Stimulated activated naive B cell treated with anti-CD40 and anti-IgM and Interleukin-4, amounts not matched to agents 10 μg/mL and 1 μg/mL and 100 μg/mL, for 72 hours (primary cell): ENCODE measurements at regions not wholly inside any gene's neighbourhood (a gene's known extent, or its start where the extent isn't known, plus 50 kb on each side); places are given as distances from the start of the nearest gene placed in this dataset.
"Not testable (repeated sequence)": the region's sequence is repeated elsewhere in the genome, so short reads cannot be mapped to it uniquely, and the experiment has no call there.

Source experiments
- ATAC-seq, 2 donors: fragments of 150-1000 bp; cut with Tn5 transposase; replicated peaks; 2 replicates each; pipeline ENCODE4 v1.10.0; 2021; ENCODE audit warnings: moderate library complexity in 1 of 2
- DNase-seq: peaks from one replicate; pipeline ENCODE4 v3.0.0; 2021
- H3K27ac Mint-ChIP-seq: one replicate; pipeline ENCODE4 v1.8.0; 2022; ENCODE audit warnings: mild to moderate bottlenecking, mixed read lengths
- H3K27me3 Mint-ChIP-seq, 2 donors: one replicate each; pipeline ENCODE4 v1.8.0; 2022; ENCODE audit warnings: mixed read lengths in 2 of 2
- H3K36me3 Mint-ChIP-seq, 2 donors: one replicate each; pipeline ENCODE4 v1.8.0; 2022; ENCODE audit warnings: mixed read lengths in 2 of 2, mild to moderate bottlenecking in 1 of 2
- H3K4me1 Mint-ChIP-seq, 2 donors: one replicate each; pipeline ENCODE4 v1.8.0; 2022; ENCODE audit warnings: mixed read lengths in 2 of 2, mild to moderate bottlenecking in 1 of 2
- H3K4me3 Mint-ChIP-seq, 2 donors: one replicate each; pipeline ENCODE4 v1.8.0; 2022; ENCODE audit warnings: mild to moderate bottlenecking in 2 of 2, mixed read lengths in 2 of 2, moderate library complexity in 1 of 2
- H3K9me3 Mint-ChIP-seq, 2 donors: one replicate each; pipeline ENCODE4 v1.8.0; 2022; ENCODE audit warnings: mixed read lengths in 2 of 2, mild to moderate bottlenecking in 1 of 2

DNA sequence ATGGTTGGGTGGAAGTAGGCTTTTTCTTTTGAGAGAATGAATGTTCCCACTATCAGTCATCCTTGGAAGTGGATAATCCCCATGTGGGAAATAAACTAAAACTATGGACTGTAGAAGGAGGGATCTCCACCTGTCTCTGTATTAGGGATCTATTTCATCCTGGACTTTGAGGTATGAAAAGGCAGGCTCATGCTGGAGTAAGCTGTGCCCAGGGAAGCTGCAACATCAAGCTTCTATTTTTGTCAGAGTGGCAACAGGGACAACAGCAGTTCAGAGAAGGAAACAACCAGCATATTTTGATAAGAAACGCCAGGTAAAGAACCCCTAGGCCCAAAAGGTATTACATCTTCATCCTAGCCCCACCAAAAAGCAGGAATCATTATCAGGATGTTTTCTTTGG, 122.0 kb downstream of the MDH1 start:
- peaks cover 4% of the 10 kb centered on the region in 2 donors for H3K27me3 Mint-ChIP-seq
- no peak overlapping the region for H3K4me3 Mint-ChIP-seq
- no peak for ATAC-seq
- H3K4me1 Mint-ChIP-seq: no peaks in the 10 kb centered on the region
- H3K9me3 Mint-ChIP-seq: peaks cover 0 to 5% of the 10 kb centered on the region in 2 donors
- peaks cover 3 to 4% of the 10 kb centered on the region in 2 donors for H3K36me3 Mint-ChIP-seq
- DNase-seq: no peak
- H3K27ac Mint-ChIP-seq: no peak overlapping the region

DNA sequence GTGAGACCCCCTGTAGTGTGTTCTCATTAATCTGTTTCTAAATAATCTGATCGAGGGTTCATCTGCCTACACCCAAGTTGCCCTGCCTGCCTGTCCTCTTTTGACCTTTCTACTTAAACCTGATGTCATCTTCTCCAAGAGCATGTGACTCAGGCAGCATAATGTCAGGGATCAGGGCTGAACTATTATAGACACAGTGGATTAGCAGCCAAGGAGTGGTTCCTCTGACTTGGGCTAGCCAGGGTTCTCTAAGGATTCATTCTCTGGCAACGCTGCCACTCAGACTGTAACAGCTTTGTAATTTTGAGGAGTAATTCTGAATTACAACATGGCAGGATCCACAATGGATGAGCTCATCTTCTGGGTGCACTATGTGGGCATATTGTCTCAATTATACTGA, 124.0 kb downstream of the MDH1 start:
- Mint-ChIP-seq H3K4me3 (no peak overlapping the region), H3K4me1 (no peaks in the 10 kb centered on the region), H3K27ac (no peak overlapping the region), H3K36me3 (no peaks in the 10 kb centered on the region), H3K9me3 (no peaks in the 10 kb centered on the region), H3K27me3 (no peaks in the 10 kb centered on the region)
- no peak for ATAC-seq
- DNase-seq: no peak

GRCh38 chr2:63716146-63716545, 125.5 kb upstream of the UGP2 start:
- Mint-ChIP-seq H3K27ac (no peak overlapping the region), H3K9me3 (no peaks in the 10 kb centered on the region), H3K4me1 (no peaks in the 10 kb centered on the region), H3K36me3 (no peaks in the 10 kb centered on the region), H3K27me3 (peaks cover 0 to 3% of the 10 kb centered on the region in 2 donors), H3K4me3 (no peak overlapping the region)
- ATAC-seq (no peak), DNase-seq (no peak)

GRCh38 chr2:63719052-63719451, 122.6 kb upstream of the UGP2 start:
- peaks cover 0 to 1% of the 10 kb centered on the region in 2 donors for H3K9me3 Mint-ChIP-seq
- H3K4me3 Mint-ChIP-seq: no peak overlapping the region
- H3K4me1 Mint-ChIP-seq: no peaks in the 10 kb centered on the region
- DNase-seq (no peak), ATAC-seq (no peak)
- H3K27ac Mint-ChIP-seq: no peak overlapping the region
- H3K36me3 Mint-ChIP-seq: no peaks in the 10 kb centered on the region
- H3K27me3 Mint-ChIP-seq: peaks cover 0 to 3% of the 10 kb centered on the region in 2 donors

- peaks cover 0 to 3% of the 10 kb centered on the region in 2 donors for H3K27me3 Mint-ChIP-seq
- H3K4me1 Mint-ChIP-seq: no peaks in the 10 kb centered on the region
- DNase-seq (no peak), ATAC-seq (no peak)
- no peak overlapping the region for H3K27ac Mint-ChIP-seq
- H3K36me3 Mint-ChIP-seq: no peaks in the 10 kb centered on the region
- H3K4me3 Mint-ChIP-seq: no peak overlapping the region
- peaks cover 0 to 3% of the 10 kb centered on the region in 2 donors for H3K9me3 Mint-ChIP-seq
Measured at GRCh38 chr2:63721082-63721424, 120.6 kb upstream of the UGP2 start.

DNA sequence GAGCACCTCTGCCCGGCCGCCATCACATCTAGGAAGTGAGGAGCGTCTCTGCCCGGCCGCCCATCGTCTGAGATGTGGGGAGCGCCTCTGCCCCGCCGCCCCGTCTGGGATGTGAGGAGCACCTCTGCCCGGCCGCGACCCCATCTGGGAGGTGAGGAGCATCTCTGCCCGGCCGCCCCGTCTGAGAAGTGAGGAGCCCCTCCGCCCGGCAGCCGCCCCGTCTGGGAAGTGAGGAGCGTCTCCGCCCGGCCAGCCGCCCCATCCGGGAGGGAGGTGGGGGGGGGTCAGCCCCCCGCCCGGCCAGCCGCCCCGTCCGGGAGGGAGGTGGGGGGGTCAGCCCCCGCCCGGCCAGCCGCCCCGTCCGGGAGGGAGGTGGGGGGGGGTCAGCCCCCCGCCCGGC, 119.4 kb upstream of the UGP2 start:
- H3K9me3 Mint-ChIP-seq, H3K36me3 Mint-ChIP-seq, DNase-seq, ATAC-seq, H3K27ac Mint-ChIP-seq, H3K4me3 Mint-ChIP-seq, H3K4me1 Mint-ChIP-seq, H3K27me3 Mint-ChIP-seq: not testable (repeated sequence)

- H3K4me3 Mint-ChIP-seq: no peak overlapping the region
- no peaks in the 10 kb centered on the region for H3K27me3 Mint-ChIP-seq
- no peak for DNase-seq
- H3K9me3 Mint-ChIP-seq: peaks cover 0 to 3% of the 10 kb centered on the region in 2 donors
- ATAC-seq: no peak
- no peak overlapping the region for H3K27ac Mint-ChIP-seq
- H3K36me3 Mint-ChIP-seq: no peaks in the 10 kb centered on the region
- no peaks in the 10 kb centered on the region for H3K4me1 Mint-ChIP-seq
Measured at GRCh38 chr2:63723709-63724108, 118.0 kb upstream of the UGP2 start.

DNA sequence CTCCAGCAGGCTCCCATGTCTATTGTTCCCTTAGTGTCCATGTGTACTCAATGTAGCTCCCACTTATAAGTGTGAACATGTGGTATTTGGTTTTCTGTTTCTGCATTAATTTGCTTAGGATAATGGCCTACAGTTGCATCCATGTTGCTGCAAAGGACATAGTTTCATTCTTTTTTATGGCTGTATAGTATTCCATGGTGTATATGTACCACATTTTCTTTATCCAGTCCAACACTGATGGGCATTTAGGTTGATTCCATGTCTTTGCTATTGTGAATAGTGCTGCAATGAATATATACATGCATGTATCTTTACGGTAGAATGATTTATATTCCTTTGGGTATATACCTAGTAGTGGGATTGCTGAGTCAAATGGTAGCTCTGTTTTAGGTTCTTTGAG, 116.5 kb upstream of the UGP2 start:
- not testable (repeated sequence) for H3K9me3 Mint-ChIP-seq, ATAC-seq, H3K27ac Mint-ChIP-seq, H3K36me3 Mint-ChIP-seq, H3K27me3 Mint-ChIP-seq, DNase-seq, H3K4me3 Mint-ChIP-seq, H3K4me1 Mint-ChIP-seq

DNA sequence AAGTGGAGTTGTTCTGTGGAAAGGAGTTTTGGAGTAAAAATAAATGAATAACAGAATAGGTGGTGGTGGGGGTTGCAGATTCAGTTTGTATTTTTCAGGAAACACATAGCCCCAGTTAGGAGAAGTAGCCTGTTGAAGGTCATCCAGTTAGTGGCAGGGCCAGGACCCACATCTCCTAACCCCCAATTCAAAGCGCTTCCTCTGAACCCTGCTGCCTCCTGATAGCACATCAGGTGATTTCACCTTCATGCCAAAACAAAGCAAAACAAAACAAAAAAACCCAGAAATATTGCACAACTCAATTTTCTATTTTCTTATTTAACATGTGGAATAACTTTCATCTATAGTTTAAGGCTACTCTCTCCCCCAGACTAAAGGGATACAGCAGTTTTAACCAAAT, 112.3 kb upstream of the UGP2 start:
- H3K4me1 Mint-ChIP-seq: no peaks in the 10 kb centered on the region
- H3K27ac Mint-ChIP-seq: no peak overlapping the region
- H3K27me3 Mint-ChIP-seq: peaks cover 0 to 4% of the 10 kb centered on the region in 2 donors
- ATAC-seq (no peak), DNase-seq (no peak)
- no peak overlapping the region for H3K4me3 Mint-ChIP-seq
- peaks cover 0 to 1% of the 10 kb centered on the region in 2 donors for H3K9me3 Mint-ChIP-seq
- H3K36me3 Mint-ChIP-seq: no peaks in the 10 kb centered on the region

GRCh38 chr2:63729831-63730230, 111.9 kb upstream of the UGP2 start:
- peaks cover 0 to 1% of the 10 kb centered on the region in 2 donors for H3K9me3 Mint-ChIP-seq
- no peak overlapping the region for H3K4me3 Mint-ChIP-seq
- peaks cover 0 to 4% of the 10 kb centered on the region in 2 donors for H3K27me3 Mint-ChIP-seq
- no peak for DNase-seq
- H3K4me1 Mint-ChIP-seq: no peaks in the 10 kb centered on the region
- H3K27ac Mint-ChIP-seq: no peak overlapping the region
- H3K36me3 Mint-ChIP-seq: no peaks in the 10 kb centered on the region
- ATAC-seq: no peak

- ATAC-seq (no peak), DNase-seq (no peak)
- H3K4me3 Mint-ChIP-seq: no peak overlapping the region
- H3K36me3 Mint-ChIP-seq: no peaks in the 10 kb centered on the region
- no peaks in the 10 kb centered on the region for H3K9me3 Mint-ChIP-seq
- no peak overlapping the region for H3K27ac Mint-ChIP-seq
- peaks cover 2 to 12% of the 10 kb centered on the region in 2 donors for H3K4me1 Mint-ChIP-seq
- peaks cover 0 to 4% of the 10 kb centered on the region in 2 donors for H3K27me3 Mint-ChIP-seq
Measured at GRCh38 chr2:63734510-63734909, 107.2 kb upstream of the UGP2 start.

DNA sequence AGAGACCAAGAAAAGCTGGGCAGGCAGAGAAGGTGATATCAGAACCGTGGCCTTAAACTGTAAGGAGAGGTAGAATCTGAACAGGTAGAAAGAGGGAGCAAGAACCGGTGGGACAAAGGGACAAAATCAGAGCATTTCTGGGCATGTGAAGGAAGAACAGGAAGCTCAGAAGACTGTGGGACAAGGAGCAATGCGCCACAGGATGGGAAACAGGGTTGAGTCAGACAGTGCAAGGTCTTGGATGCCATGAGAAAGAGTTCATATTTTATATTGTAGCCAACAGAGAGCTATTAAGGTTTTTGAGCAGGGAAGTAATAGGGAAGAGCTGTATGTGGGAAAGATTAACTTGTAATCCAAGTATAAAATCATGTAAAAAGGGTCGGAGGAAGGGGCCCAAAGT, 106.4 kb upstream of the UGP2 start:
- no peak for DNase-seq
- ATAC-seq: no peak
- no peaks in the 10 kb centered on the region for H3K36me3 Mint-ChIP-seq
- no peak overlapping the region for H3K27ac Mint-ChIP-seq
- H3K27me3 Mint-ChIP-seq: peaks cover 0 to 4% of the 10 kb centered on the region in 2 donors
- H3K9me3 Mint-ChIP-seq: no peaks in the 10 kb centered on the region
- H3K4me3 Mint-ChIP-seq: no peak overlapping the region
- peaks cover 2 to 12% of the 10 kb centered on the region in 2 donors for H3K4me1 Mint-ChIP-seq

- Mint-ChIP-seq H3K27me3 (no peaks in the 10 kb centered on the region), H3K4me3 (no peak overlapping the region), H3K27ac (no peak overlapping the region), H3K4me1 (peaks cover 2 to 12% of the 10 kb centered on the region in 2 donors), H3K36me3 (no peaks in the 10 kb centered on the region), H3K9me3 (no peaks in the 10 kb centered on the region)
- no peak for DNase-seq
- ATAC-seq: no peak
Measured at GRCh38 chr2:63735931-63736330, 105.8 kb upstream of the UGP2 start.

DNA sequence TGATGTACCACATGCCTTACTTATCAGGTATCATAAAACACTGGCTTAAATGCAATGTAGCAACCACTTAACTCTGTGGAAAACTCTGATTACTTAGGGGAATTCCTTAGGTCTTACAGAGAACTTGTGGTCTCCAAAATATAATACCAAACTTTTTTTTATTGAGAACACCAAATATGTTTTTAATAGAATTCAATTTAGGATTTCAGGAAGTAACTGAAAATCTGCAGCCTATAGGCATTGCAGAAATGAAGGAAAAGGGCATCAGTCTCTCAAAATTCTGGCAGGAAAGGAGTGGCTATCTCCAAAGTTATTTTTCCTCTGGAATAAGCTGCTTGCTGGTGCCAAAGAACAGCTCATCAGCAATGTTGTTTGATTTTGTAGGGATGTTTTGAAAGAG, 105.3 kb upstream of the UGP2 start:
- H3K9me3 Mint-ChIP-seq: no peaks in the 10 kb centered on the region
- H3K36me3 Mint-ChIP-seq: no peaks in the 10 kb centered on the region
- peaks cover 2 to 12% of the 10 kb centered on the region in 2 donors for H3K4me1 Mint-ChIP-seq
- H3K4me3 Mint-ChIP-seq: no peak overlapping the region
- DNase-seq (no peak), ATAC-seq (no peak)
- H3K27ac Mint-ChIP-seq: no peak overlapping the region
- H3K27me3 Mint-ChIP-seq: no peaks in the 10 kb centered on the region

DNA sequence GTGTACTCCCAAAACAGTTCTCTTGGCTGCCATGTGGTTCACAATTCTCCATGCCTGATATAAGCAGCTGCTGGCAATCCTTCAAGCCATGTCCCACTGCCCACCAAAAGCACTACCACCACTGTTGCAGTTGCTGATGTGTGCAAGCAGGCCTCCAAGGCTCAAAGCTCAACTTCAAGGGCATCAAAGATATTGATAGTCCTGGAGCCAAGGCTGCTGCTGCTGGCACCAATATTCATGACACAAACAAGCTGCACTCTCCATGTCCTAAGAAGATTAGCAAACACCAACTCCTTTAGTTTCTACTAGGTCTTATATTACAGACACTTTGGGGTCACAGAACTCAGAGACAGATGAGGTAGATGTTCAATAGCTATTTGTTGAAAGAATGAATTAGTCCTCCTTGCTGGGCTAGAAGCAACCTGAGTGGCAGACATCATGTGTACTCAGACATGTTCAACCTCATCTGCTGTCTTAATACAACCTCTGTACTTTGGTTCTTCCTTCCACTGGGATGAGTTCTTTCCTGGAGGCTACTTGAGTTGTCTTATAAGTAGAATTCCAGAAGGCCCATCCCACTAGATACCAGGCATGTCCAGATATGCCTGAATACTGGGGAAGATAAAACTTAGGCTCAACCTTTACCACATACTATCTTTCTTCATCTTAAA, 104.5 kb upstream of the UGP2 start:
- no peaks in the 10 kb centered on the region for H3K36me3 Mint-ChIP-seq
- no peak overlapping the region for H3K4me3 Mint-ChIP-seq
- H3K9me3 Mint-ChIP-seq: no peaks in the 10 kb centered on the region
- H3K27me3 Mint-ChIP-seq: no peaks in the 10 kb centered on the region
- no peak overlapping the region for H3K27ac Mint-ChIP-seq
- peaks cover 2 to 12% of the 10 kb centered on the region in 2 donors for H3K4me1 Mint-ChIP-seq
- no peak for ATAC-seq
- no peak for DNase-seq

- no peak for DNase-seq
- Mint-ChIP-seq H3K4me3 (no peak overlapping the region), H3K27ac (no peak overlapping the region), H3K4me1 (peaks cover 2 to 12% of the 10 kb centered on the region in 2 donors), H3K27me3 (no peaks in the 10 kb centered on the region), H3K36me3 (no peaks in the 10 kb centered on the region), H3K9me3 (no peaks in the 10 kb centered on the region)
- peak in 1 of 2 donors; percentile 38 for ATAC-seq
Measured at GRCh38 chr2:63738019-63738418, 103.7 kb upstream of the UGP2 start.
